AG10803 (cell line): ENCODE measurements at regions not wholly inside any gene's neighbourhood (a gene's known extent, or its start where the extent isn't known, plus 50 kb on each side); places are given as distances from the start of the nearest gene placed in this dataset.
A peak's percentile ranks its signal among the peaks of the same experiment; 100 is the strongest.

Experiments used
- DNase-seq: peaks from one replicate; pipeline ENCODE4 v3.0.0; 2010; ENCODE audit warnings: low read depth
- H3K4me3 ChIP-seq: 2 replicates; pipeline ENCODE4 v1.5.1; 2011; ENCODE audit warnings: mild to moderate bottlenecking, low read length, control low read depth
- CTCF ChIP-seq: conservative IDR thresholded peaks from 2 replicates; pipeline ENCODE4 v1.5.1; 2011; ENCODE audit warnings: mild to moderate bottlenecking, low read length, control low read depth, inconsistent platforms

- DNase-seq: peak; percentile 54
- TF ChIP-seq CTCF: peak; percentile 88
- no peak overlapping the region for H3K4me3 ChIP-seq
Measured at GRCh38 chr13:99617474-99618255, 116.4 kb downstream of the TM9SF2 start.

GRCh38 chr13:99614465-99614885 lies 113.2 kb downstream of the TM9SF2 start:
- DNase-seq: no peak
- TF ChIP-seq CTCF: no peak
- no peak overlapping the region for H3K4me3 ChIP-seq
